HG03354 (cell line): ENCODE measurements at regions not wholly inside any gene's neighbourhood (a gene's known extent, or its start where the extent isn't known, plus 50 kb on each side); places are given as distances from the start of the nearest gene placed in this dataset.

Experiments
- ATAC-seq: cut with Tn5 transposase; IDR thresholded peaks from one replicate; pipeline ENCODE4 v1.9.1; 2021; ENCODE audit warnings: mild to moderate bottlenecking; ENCODE audit not compliant: unreplicated experiment, poor library complexity, severe bottlenecking

DNA sequence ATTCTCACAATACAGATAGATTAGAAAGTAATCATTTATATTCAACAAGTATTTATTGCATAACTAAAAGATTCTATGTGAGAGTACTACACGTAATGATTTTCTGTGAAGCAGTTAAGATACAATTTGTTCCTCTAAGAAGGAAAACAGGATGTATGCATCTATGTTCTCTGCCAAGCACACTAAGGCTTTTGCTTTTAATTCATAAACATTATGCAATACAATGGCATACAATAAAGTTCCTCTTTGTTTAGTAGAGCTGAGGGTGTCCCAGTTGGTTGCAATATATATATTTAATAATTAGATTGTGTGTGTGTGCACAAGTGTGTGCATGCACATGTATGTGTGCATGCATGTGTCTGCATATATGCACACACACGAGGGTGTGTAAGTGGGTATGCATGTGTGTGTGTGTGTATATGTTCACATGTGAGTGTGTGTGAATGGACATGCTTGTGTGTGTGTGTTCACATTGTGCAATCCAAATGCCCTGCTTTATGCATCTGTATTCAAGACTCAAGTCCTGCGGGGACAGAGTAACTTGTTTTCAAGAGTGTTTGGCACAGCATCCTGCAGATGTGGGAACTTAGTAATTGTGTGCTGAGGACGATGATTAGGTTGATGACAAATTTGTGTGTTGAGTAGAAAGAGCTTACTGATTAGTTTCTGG lies 481.5 kb upstream of the KLF6 start:
- ATAC-seq = no peak

DNA sequence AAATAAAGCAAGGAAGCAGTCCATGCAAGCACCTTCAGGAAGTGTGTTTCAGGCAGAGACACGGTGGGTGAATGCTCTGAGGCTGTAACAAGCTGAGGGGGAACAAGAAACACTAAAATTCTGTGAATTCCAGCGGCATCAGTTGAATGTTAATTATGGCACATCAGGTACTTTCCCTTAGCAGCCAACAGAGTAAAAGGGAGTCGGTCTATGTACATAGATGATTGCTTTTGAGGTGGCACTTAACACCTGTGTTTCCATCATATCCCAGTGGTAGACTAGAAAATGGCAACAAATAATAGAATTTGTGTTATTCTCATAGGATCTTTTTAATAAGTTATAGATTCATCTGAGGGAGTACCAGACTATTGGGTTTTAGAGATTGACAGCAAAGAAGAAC lies 481.0 kb upstream of the KLF6 start:
- ATAC-seq = no peak

DNA sequence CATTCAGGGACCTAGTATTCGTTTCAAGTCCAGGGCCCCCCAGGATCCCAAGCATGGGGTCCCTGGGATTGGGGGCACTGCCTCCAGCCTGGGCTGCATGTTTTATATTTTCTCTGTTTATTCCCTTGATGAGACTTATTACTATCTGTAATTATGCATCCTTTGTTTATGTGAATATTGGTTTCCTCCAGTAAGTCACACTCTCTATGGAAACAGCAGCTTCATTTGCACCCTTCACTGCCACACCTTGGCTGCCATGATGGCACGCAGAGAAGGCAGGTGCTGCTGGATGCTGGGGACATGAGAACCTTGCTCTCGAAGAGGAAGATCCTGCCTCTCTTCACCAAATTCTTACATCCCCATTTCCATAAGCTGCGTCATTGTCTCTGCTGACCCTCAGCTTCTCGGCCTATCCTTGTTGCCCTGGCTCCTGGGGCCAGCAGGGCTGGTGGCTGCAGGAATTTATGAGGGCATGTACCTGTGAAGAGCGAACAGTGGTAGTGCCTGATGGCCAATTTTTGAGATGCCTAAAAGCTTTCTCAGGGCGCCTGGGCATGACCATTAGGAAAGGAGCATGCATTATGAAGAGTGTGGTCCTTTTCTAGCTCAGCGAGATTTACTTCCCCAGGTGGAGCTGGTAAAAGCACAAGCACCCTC lies 479.3 kb upstream of the KLF6 start:
- ATAC-seq = no peak

- no peak for ATAC-seq
Observed at GRCh38 chr10:4263601-4263921, 478.6 kb upstream of the KLF6 start.

- ATAC-seq = no peak
Observed at GRCh38 chr10:4262870-4263600, 478.0 kb upstream of the KLF6 start.

GRCh38 chr10:4262449-4262848 lies 477.4 kb upstream of the KLF6 start:
- ATAC-seq = no peak

DNA sequence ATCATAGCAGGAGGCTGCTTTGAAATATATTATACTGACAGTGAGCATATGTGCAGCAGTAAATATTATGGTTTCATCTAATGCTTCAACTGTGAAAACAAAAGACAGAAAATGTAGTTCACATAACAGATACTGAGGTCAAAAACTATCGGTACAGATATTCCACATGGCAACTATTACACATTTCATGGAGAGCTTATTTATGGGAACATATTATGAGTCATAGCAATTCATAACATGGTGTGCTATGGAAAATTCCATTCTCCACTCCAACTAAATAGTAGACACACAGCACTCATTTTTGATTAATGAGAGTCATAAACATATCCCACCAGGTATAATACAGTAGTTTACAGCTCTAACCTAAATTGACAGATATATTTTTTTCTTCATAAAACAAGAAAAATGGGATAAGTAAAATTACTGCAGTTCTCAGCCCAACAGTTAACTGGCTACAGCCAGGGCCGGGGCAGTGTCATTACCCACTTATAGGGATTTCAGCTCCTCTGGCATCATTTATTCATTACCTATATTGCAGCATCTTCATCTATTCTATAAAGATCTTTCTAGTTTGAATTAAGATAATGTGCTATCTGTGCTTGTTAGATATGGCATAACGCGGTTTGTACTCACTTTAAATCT lies 475.6 kb upstream of the KLF6 start:
- ATAC-seq = no peak

DNA sequence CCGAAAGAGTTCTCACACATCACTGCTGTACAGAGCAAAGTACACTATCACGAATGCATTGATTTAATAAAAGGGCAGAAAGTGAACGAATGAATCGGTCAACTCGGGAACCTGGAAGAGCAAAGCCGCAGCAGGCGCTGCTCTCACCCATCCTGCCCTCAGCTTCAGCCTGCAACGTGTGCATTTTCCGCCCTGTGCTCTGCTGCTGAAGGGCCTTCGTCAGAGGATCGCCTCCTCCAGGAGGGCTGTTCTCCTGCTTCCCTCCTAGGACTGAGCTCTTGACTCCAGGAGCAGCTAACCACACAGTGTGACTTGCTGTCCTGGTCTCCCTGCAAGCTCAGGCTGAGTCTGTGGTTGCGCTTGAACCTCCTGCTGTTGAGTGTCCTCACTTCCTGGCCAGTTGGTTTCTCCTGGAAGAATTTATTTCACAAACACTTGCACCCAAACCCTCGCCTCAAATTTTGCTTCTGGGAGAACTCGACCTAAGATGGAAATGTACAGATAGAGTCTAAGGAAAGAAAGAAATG lies 473.0 kb upstream of the KLF6 start:
- ATAC-seq = no peak

GRCh38 chr10:4256971-4257370 lies 472.0 kb upstream of the KLF6 start:
- no peak for ATAC-seq

DNA sequence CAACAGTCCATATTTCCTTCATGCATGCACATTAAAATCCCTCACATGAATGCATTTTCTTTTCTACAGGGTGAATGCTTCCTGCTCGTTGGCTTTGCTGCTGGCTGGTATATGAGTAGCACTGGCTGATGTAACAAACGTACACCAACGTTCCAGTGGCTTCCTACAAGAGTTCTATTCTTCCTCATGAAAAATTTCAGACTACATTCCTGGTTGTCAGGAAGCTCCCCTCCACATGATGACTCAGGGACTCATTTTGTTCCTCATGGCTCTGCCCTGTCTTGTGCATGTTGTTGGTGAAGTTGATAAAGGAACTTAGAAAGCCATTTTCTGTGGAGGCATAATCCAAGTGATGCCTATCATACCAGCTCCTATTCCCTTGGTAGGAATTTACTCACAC lies 470.7 kb upstream of the KLF6 start:
- ATAC-seq = no peak

- ATAC-seq = no peak
Observed at GRCh38 chr10:4254101-4254994, 469.3 kb upstream of the KLF6 start.

GRCh38 chr10:4252701-4253100 lies 467.7 kb upstream of the KLF6 start:
- ATAC-seq = no peak

- ATAC-seq = peak; percentile 90
Observed at GRCh38 chr10:4250587-4250887, 465.5 kb upstream of the KLF6 start.

DNA sequence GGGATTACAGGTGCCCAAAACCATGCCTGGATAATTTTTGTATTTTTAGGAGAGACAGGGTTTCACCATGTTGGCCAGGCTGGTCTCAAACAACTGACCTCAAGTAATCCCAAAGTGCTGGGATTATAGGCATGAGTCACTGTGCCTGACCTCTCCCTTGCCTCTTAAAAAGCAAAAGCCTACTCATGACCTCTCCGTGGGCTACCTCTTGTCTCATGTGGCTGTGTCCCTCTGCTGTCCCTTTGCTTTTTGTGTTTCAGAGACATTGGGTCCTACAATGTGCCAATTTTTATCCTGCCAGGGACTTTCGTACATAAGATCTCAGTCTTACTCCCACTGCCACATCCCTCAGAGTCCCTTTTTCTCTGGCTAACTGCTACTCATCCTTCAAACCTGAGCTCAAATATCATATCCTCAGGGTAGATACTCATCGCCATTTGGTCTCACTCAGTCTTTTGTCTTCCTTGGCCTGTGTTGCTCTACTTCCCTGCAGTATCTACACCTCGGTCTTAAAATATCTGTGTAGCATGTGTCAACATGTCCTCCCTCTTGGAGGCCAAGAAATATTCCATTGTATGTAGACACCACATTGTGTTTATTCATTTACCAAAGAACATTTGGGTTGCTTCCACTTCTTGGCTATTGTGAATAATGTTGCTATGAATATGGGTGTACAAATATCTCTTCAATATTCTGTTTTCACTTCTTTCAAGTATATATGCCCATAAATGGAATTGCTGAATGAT lies 465.0 kb upstream of the KLF6 start:
- no peak for ATAC-seq

GRCh38 chr10:4247379-4247778 lies 462.4 kb upstream of the KLF6 start:
- no peak for ATAC-seq

GRCh38 chr10:4246881-4247358 lies 461.9 kb upstream of the KLF6 start:
- ATAC-seq = no peak

- ATAC-seq = no peak
Observed at GRCh38 chr10:4243651-4244050, 458.6 kb upstream of the KLF6 start.

DNA sequence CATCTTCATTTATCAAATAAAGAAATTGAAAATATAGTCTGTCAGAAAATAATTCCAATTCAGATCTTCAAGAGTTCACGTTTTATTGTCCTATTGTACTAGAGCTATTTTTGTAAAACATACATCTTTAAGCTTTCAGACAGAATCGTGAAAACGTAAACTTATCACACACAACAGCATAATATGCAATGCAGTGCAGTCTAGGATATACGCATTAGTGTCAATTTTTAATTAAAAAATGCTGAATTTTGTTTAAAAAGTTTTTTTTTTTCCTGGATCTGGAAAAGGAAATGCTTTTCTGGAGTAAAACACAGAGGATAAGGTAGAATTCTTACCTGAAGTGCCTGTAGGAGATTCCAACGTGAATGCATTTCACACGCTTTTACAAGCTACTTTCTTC lies 458.2 kb upstream of the KLF6 start:
- no peak for ATAC-seq

DNA sequence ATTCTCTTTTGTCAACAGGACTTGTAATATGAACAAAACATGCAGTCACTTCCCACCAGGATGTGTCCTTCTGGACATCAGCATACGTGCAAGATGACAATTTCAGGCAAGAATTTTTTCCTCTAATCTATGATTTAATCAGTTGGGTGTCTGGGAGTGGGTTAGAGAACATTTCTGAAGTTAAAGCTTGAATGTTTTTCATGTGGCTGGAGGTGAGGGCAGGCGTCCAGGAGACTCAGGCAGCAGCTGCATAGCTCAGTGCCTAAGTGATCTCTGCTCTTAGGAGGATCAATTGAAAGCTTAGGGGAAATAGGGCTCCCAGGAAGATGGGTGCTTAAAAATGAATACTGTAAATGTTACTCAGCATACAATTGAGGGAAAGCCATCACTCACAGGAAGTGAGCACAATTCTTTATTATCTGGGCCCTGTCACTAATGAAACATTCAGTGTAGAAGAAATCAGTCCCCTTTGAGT lies 457.6 kb upstream of the KLF6 start:
- ATAC-seq = no peak
